ENCODE measurements at regions not wholly inside any gene's neighbourhood (a gene's known extent, or its start where the extent isn't known, plus 50 kb on each side); places are given as distances from the start of the nearest gene placed in this dataset.

GRCh38 chr17:70422862-70423261 lies 253.5 kb downstream of the KCNJ2 start:
- Histone ChIP-seq H3K4me1 (no peaks in the 10 kb centered on the region), H3K4me3 (no peak overlapping the region), H3K27me3 (no peaks in the 10 kb centered on the region), H3K9me3 (no peaks in the 10 kb centered on the region), H3K27ac (no peak overlapping the region), H3K36me3 (no peaks in the 10 kb centered on the region)
- DNase-seq = no peak
- intact Hi-C loops (cut with DNase I; ENCODE audit: low total_unique reads) = no loop called here
- TF ChIP-seq CTCF (IDR thresholded peaks at IDR 0.05) = no peak

DNA sequence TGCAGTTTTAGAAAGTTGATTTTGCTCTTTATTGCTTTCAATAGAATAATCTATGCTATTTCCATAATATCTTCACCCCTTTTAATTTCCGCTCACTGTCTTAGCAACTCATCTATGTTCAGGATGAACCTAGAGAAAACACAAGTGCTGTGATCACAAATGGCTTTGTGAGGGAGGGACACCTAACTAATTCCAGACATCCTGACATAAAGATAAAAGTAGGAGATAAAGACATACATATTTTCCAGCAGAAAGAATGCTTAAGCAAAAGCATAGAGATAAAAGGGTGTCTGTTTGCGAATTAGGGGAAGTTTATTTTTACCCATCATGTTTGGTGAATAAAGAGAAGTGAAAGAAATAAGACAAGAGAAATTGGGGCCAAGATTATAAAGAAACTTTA lies 254.2 kb downstream of the KCNJ2 start:
- Histone ChIP-seq H3K27ac (no peak overlapping the region), H3K4me3 (no peak overlapping the region), H3K27me3 (no peaks in the 10 kb centered on the region), H3K36me3 (no peaks in the 10 kb centered on the region), H3K4me1 (no peaks in the 10 kb centered on the region), H3K9me3 (no peaks in the 10 kb centered on the region)
- no peak for DNase-seq
- intact Hi-C loops (cut with DNase I; ENCODE audit: low total_unique reads) = no loop called here
- no peak for TF ChIP-seq CTCF (IDR thresholded peaks at IDR 0.05)

GRCh38 chr17:70426752-70427151 lies 257.4 kb downstream of the KCNJ2 start:
- no peak for TF ChIP-seq CTCF (IDR thresholded peaks at IDR 0.05)
- intact Hi-C loops (cut with DNase I; ENCODE audit: low total_unique reads) = no loop called here

GRCh38 chr17:70434536-70435490 lies 265.5 kb downstream of the KCNJ2 start:
- no peak overlapping the region for H3K4me3 ChIP-seq
- DNase-seq = no peak
- no peaks in the 10 kb centered on the region for H3K36me3 ChIP-seq
- no peaks in the 10 kb centered on the region for H3K4me1 ChIP-seq
- TF ChIP-seq CTCF (IDR thresholded peaks at IDR 0.05) = no peak
- intact Hi-C loops (cut with DNase I; ENCODE audit: low total_unique reads) = no loop called here
- no peak overlapping the region for H3K27ac ChIP-seq
- H3K9me3 ChIP-seq = peaks cover 0 to 2% (median 0%) of the 10 kb centered on the region in 3 donors
- H3K27me3 ChIP-seq = no peaks in the 10 kb centered on the region

More at GRCh38 chr17:70426752-70427151, 257.4 kb downstream of the KCNJ2 start:
- Histone ChIP-seq H3K36me3 (no peaks in the 10 kb centered on the region), H3K4me1 (no peaks in the 10 kb centered on the region), H3K4me3 (no peak overlapping the region), H3K9me3 (peaks cover 0 to 3% (median 0%) of the 10 kb centered on the region in 3 donors), H3K27ac (no peak overlapping the region), H3K27me3 (no peaks in the 10 kb centered on the region)
- DNase-seq = no peak

- Histone ChIP-seq H3K36me3 (no peaks in the 10 kb centered on the region), H3K4me1 (no peaks in the 10 kb centered on the region), H3K27me3 (no peaks in the 10 kb centered on the region), H3K4me3 (no peak overlapping the region), H3K27ac (no peak overlapping the region), H3K9me3 (no peaks in the 10 kb centered on the region)
- TF ChIP-seq CTCF (IDR thresholded peaks at IDR 0.05) = no peak
- no peak for DNase-seq
- intact Hi-C loops (cut with DNase I; ENCODE audit: low total_unique reads) = no loop called here
Observed at GRCh38 chr17:70437656-70438055, 268.3 kb downstream of the KCNJ2 start.

All from tibial artery (tissue), 4 donors.